Upper lobe of right lung (tissue), 1 donor: ENCODE measurements at regions not wholly inside any gene's neighbourhood (a gene's known extent, or its start where the extent isn't known, plus 50 kb on each side); places are given as distances from the start of the nearest gene placed in this dataset.

ENCODE experiments used
- ATAC-seq: fragments of 200-7000 bp; cut with Tn5 transposase; one replicate; pipeline ENCODE4 v1.9.1; 2020; ENCODE audit warnings: mild to moderate bottlenecking, moderate library complexity
- DNase-seq: peaks from one replicate; pipeline ENCODE4 v3.0.0-alpha.2; 2020
- H3K27ac ChIP-seq: fragments of 200-600 bp; one replicate; pipeline ENCODE4 v1.8.0; 2022
- H3K27me3 ChIP-seq: fragments of 200-600 bp; one replicate; pipeline ENCODE4 v1.8.0; 2022; ENCODE audit warnings: mild to moderate bottlenecking
- H3K36me3 ChIP-seq: fragments of 200-600 bp; one replicate; pipeline ENCODE4 v1.8.0; 2022
- H3K4me1 ChIP-seq: fragments of 200-600 bp; one replicate; pipeline ENCODE4 v1.8.0; 2022
- H3K4me3 ChIP-seq: fragments of 200-600 bp; one replicate; pipeline ENCODE4 v1.8.0; 2022; ENCODE audit warnings: mild to moderate bottlenecking
- H3K9me3 ChIP-seq: fragments of 200-600 bp; one replicate; pipeline ENCODE4 v1.8.0; 2022
- intact Hi-C: fragments of 100-400 bp; cut with DNase I; formaldehyde crosslinking; loops from one replicate; pipeline ENCODE4 v1.11.0; 2022
- TF ChIP-seq, protein P1 (sequence below): fragments of 200-600 bp; IDR thresholded peaks from one replicate; pipeline ENCODE4 v1.8.0; 2022; ENCODE audit warnings: antibody characterized with exemption
- donor health status: DM: no; HTN: yes; CAD: no; lungs with severe emphysema.

DNA sequence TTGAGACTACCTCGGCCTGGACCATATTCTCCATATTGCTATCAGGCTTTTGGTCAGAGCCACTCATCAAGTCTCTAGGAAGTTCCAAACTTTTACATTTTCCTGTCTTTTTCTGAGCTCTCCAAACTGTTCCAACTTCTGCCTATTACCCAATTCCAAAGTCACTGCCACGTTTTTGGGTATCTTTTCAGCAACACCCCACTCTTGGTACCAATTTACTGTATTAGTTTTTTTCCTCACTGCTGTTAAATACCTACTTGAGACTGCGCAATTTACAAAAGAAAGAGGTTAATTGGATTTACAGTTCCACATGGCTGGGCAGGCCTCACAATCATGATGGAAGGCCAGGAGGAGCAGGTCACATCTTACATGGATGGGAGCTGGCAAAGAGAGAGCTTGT, 507.8 kb upstream of the ZNF608 start:
- Histone ChIP-seq H3K4me1 (no peaks in the 10 kb centered on the region), H3K4me3 (no peak overlapping the region), H3K9me3 (no peaks in the 10 kb centered on the region), H3K27ac (no peak overlapping the region), H3K27me3 (no peaks in the 10 kb centered on the region), H3K36me3 (no peaks in the 10 kb centered on the region)
- no peak for DNase-seq
- intact Hi-C loops = no loop called here
- TF ChIP-seq, protein P1, sequence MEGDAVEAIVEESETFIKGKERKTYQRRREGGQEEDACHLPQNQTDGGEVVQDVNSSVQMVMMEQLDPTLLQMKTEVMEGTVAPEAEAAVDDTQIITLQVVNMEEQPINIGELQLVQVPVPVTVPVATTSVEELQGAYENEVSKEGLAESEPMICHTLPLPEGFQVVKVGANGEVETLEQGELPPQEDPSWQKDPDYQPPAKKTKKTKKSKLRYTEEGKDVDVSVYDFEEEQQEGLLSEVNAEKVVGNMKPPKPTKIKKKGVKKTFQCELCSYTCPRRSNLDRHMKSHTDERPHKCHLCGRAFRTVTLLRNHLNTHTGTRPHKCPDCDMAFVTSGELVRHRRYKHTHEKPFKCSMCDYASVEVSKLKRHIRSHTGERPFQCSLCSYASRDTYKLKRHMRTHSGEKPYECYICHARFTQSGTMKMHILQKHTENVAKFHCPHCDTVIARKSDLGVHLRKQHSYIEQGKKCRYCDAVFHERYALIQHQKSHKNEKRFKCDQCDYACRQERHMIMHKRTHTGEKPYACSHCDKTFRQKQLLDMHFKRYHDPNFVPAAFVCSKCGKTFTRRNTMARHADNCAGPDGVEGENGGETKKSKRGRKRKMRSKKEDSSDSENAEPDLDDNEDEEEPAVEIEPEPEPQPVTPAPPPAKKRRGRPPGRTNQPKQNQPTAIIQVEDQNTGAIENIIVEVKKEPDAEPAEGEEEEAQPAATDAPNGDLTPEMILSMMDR = no peak
- ATAC-seq = no peak

DNA sequence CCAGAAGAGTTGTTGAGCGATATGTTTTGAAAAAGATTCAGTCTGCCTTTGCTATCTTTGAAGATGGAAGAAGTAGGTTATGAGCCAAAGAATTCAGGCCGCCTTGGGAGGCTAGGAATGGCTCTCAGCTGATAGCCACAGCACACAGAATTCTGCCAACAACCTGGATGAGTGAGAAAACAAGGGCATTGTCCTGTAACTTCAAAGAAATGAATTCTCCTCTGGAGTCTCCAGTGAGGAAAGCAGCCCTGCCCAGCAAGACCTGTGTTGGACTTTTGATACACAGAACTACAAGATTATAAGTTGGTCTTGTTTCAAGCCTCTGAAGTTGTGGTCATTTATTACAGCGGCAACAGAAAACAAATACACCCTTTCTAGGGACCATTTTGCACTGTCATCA, 509.9 kb upstream of the ZNF608 start:
- DNase-seq = no peak
- H3K4me1 ChIP-seq = no peaks in the 10 kb centered on the region
- H3K36me3 ChIP-seq = no peaks in the 10 kb centered on the region
- TF ChIP-seq, protein P1 = no peak
- intact Hi-C loops = no loop called here
- ATAC-seq = no peak
- H3K27ac ChIP-seq = no peak overlapping the region
- H3K27me3 ChIP-seq = no peaks in the 10 kb centered on the region
- H3K9me3 ChIP-seq = no peaks in the 10 kb centered on the region
- no peak overlapping the region for H3K4me3 ChIP-seq

GRCh38 chr5:125257057-125257972, 510.9 kb upstream of the ZNF608 start:
- no peaks in the 10 kb centered on the region for H3K4me1 ChIP-seq
- H3K27me3 ChIP-seq = no peaks in the 10 kb centered on the region
- H3K9me3 ChIP-seq = no peaks in the 10 kb centered on the region
- DNase-seq = no peak
- ATAC-seq = no peak
- intact Hi-C loops = no loop called here
- no peak overlapping the region for H3K27ac ChIP-seq
- TF ChIP-seq, protein P1 = no peak
- H3K4me3 ChIP-seq = no peak overlapping the region
- no peaks in the 10 kb centered on the region for H3K36me3 ChIP-seq

DNA sequence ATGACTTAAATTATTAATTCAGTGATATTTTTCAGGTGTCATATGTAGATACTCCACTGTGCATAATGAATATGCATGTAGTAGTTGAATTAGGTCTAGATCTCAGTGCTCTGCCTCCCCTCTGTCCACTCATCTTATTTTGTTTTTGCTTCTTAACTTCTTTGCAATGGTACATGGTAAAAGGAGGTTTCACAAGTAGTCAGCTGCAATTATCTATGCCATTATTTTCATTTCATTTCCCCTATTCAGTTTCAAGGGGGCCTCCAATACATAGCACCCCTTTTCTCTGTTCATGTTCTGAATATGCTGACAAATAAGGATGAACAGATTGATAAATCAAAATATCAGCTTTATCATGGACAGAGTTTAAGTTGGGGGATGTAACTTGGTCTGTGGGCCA, 511.6 kb upstream of the ZNF608 start:
- Histone ChIP-seq H3K27ac (no peak overlapping the region), H3K9me3 (no peaks in the 10 kb centered on the region), H3K4me3 (no peak overlapping the region), H3K36me3 (no peaks in the 10 kb centered on the region), H3K4me1 (no peaks in the 10 kb centered on the region), H3K27me3 (no peaks in the 10 kb centered on the region)
- intact Hi-C loops = no loop called here
- DNase-seq = no peak
- TF ChIP-seq, protein P1 = no peak
- no peak for ATAC-seq

DNA sequence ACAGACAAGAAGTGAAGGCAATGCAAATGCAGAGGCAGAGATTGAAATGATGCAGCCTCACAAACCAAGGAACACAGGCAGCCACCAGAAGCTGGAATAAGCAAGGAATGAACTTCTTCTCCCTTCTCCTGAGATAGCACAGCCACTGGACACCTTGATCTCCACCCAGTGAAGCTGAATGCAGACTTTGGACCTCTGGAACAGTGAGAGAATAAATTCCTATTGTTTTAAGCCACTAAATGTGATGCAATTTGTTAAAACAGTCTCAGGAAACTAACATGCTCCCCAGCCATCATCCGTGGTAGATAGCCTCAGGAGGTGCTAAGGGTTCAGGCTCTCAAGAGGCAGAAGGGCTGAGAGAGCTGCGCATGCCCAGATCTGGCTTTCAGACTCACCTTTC, 512.2 kb upstream of the ZNF608 start:
- ATAC-seq = no peak
- H3K9me3 ChIP-seq = no peaks in the 10 kb centered on the region

More for the DNA sequence above, 512.2 kb upstream of the ZNF608 start:
- no peaks in the 10 kb centered on the region for H3K27me3 ChIP-seq
- no peaks in the 10 kb centered on the region for H3K4me1 ChIP-seq
- no peak overlapping the region for H3K27ac ChIP-seq
- H3K4me3 ChIP-seq = no peak overlapping the region
- H3K36me3 ChIP-seq = no peaks in the 10 kb centered on the region
- TF ChIP-seq, protein P1 = no peak
- intact Hi-C loops = no loop called here
- no peak for DNase-seq
